ENCODE measurements at regions not wholly inside any gene's neighbourhood (a gene's known extent, or its start where the extent isn't known, plus 50 kb on each side); places are given as distances from the start of the nearest gene placed in this dataset.

GRCh38 chr5:60395712-60396329 is 304.1 kb downstream of the DEPDC1B start:
- TF ChIP-seq POLR2AphosphoS5 (IDR thresholded peaks at IDR 0.05; ENCODE audit: low read depth, low read length) (no peak), FOXP2 (optimal IDR thresholded peaks at IDR 0.05; ENCODE audit: borderline replicate concordance, extremely low read depth, extremely low read length, insufficient read depth) (no peak)

GRCh38 chr5:60387051-60387440 is 312.9 kb downstream of the DEPDC1B start:
- TF ChIP-seq REST (IDR thresholded peaks at IDR 0.05; ENCODE audit: insufficient read depth in 1 of 2, low read depth in 2 of 2, low read length in 2 of 2) (no peak), SIN3A (IDR thresholded peaks at IDR 0.05; ENCODE audit: borderline replicate concordance, insufficient read depth, low read length) (no peak), TAF1 (IDR thresholded peaks at IDR 0.05; ENCODE audit: borderline replicate concordance, insufficient read depth, low read length) (no peak), POLR2AphosphoS5 (IDR thresholded peaks at IDR 0.05; ENCODE audit: low read depth, low read length) (no peak), FOXP2 (optimal IDR thresholded peaks at IDR 0.05; ENCODE audit: borderline replicate concordance, extremely low read depth, extremely low read length, insufficient read depth) (no peak)

GRCh38 chr5:60386436-60387050 is 313.4 kb downstream of the DEPDC1B start:
- TF ChIP-seq TAF1 (IDR thresholded peaks at IDR 0.05; ENCODE audit: borderline replicate concordance, insufficient read depth, low read length) (no peak), POLR2AphosphoS5 (IDR thresholded peaks at IDR 0.05; ENCODE audit: low read depth, low read length) (no peak), FOXP2 (optimal IDR thresholded peaks at IDR 0.05; ENCODE audit: borderline replicate concordance, extremely low read depth, extremely low read length, insufficient read depth) (no peak), SIN3A (IDR thresholded peaks at IDR 0.05; ENCODE audit: borderline replicate concordance, insufficient read depth, low read length) (no peak), REST (IDR thresholded peaks at IDR 0.05; ENCODE audit: insufficient read depth in 1 of 2, low read depth in 2 of 2, low read length in 2 of 2) (no peak)

GRCh38 chr5:60382716-60383115 is 317.2 kb downstream of the DEPDC1B start:
- TF ChIP-seq POLR2AphosphoS5 (IDR thresholded peaks at IDR 0.05; ENCODE audit: low read depth, low read length) (no peak), SIN3A (IDR thresholded peaks at IDR 0.05; ENCODE audit: borderline replicate concordance, insufficient read depth, low read length) (no peak), REST (IDR thresholded peaks at IDR 0.05; ENCODE audit: insufficient read depth in 1 of 2, low read depth in 2 of 2, low read length in 2 of 2) (no peak), FOXP2 (optimal IDR thresholded peaks at IDR 0.05; ENCODE audit: borderline replicate concordance, extremely low read depth, extremely low read length, insufficient read depth) (no peak), TAF1 (IDR thresholded peaks at IDR 0.05; ENCODE audit: borderline replicate concordance, insufficient read depth, low read length) (no peak)

GRCh38 chr5:60379907-60380306 is 320.1 kb downstream of the DEPDC1B start:
- TF ChIP-seq TAF1 (IDR thresholded peaks at IDR 0.05; ENCODE audit: borderline replicate concordance, insufficient read depth, low read length) (no peak), FOXP2 (optimal IDR thresholded peaks at IDR 0.05; ENCODE audit: borderline replicate concordance, extremely low read depth, extremely low read length, insufficient read depth) (no peak), SIN3A (IDR thresholded peaks at IDR 0.05; ENCODE audit: borderline replicate concordance, insufficient read depth, low read length) (no peak), REST (IDR thresholded peaks at IDR 0.05; ENCODE audit: insufficient read depth in 1 of 2, low read depth in 2 of 2, low read length in 2 of 2) (no peak), POLR2AphosphoS5 (IDR thresholded peaks at IDR 0.05; ENCODE audit: low read depth, low read length) (no peak)
